Adrenal gland (tissue), 9 donors: ENCODE measurements at regions not wholly inside any gene's neighbourhood (a gene's known extent, or its start where the extent isn't known, plus 50 kb on each side); places are given as distances from the start of the nearest gene placed in this dataset.

Experiments used
- DNase-seq, 7 donors: peaks; one replicate each; pipeline ENCODE4 v3.0.0-alpha.2; 2019 to 2020
- H3K27ac ChIP-seq, 5 donors: fragments of 200-600 bp; sonication (generic) in 4 of 5; 1 replicate in 3 of 5; 2 replicates in 2 of 5; pipeline versions ENCODE4 v1.5.1 to v1.8.0; 2016 to 2020; ENCODE audit warnings: mild to moderate bottlenecking in 1 of 5
- H3K27me3 ChIP-seq: fragments of 200-600 bp; 2 replicates; pipeline ENCODE4 v1.8.0; 2021
- H3K36me3 ChIP-seq, 2 donors: fragments of 200-600 bp; replicated peaks in 1 of 2; 1 replicate in 1 of 2; 2 replicates in 1 of 2; pipeline versions ENCODE4 v1.5.1 to v1.8.0; 2018 to 2022
- H3K4me1 ChIP-seq, 2 donors: fragments of 200-600 bp; replicated peaks in 1 of 2; 1 replicate in 1 of 2; 2 replicates in 1 of 2; pipeline versions ENCODE4 v1.5.1 to v1.8.0; 2018 to 2021
- H3K4me3 ChIP-seq, 4 donors: fragments of 200-600 bp; sonication (generic) in 3 of 4; one replicate each; pipeline ENCODE4 v1.5.1; 2016 to 2018
- H3K9me3 ChIP-seq, 3 donors: fragments of 200-600 bp; sonication (generic) in 1 of 3; replicated peaks in 1 of 3; 1 replicate in 2 of 3; 2 replicates in 1 of 3; pipeline versions ENCODE4 v1.5.1 to v1.8.0; 2016 to 2021
- CTCF ChIP-seq, 6 experiments: fragments of 450-650 bp in 4 of 6; fragments of 200-600 bp in 2 of 6; sonication (generic) in 1 of 6; IDR thresholded peaks; 1 replicate in 5 of 6; 2 replicates in 1 of 6; pipeline versions ENCODE4 v1.5.1 to v1.8.0; 2016 to 2021; ENCODE audit warnings: antibody characterized with exemption in 6 of 6, mild to moderate bottlenecking in 2 of 6, moderate library complexity in 1 of 6
- POLR2A ChIP-seq, 2 donors: fragments of 450-650 bp; IDR thresholded peaks; one replicate each; pipeline ENCODE4 v1.6.1; 2017; ENCODE audit warnings: antibody characterized with exemption in 2 of 2, mild to moderate bottlenecking in 2 of 2, moderate library complexity in 1 of 2
- WGBS, 4 donors: extraction: QIAGEN DNeasy Blood & Tissue Kit in 2 of 4; methylation state at CpG; one replicate each; pipeline versions ENCODE4 v1.1.5 to v1.1.7; 2013 to 2017; 5-methylcytosine and 5-hydroxymethylcytosine counted together
- intact Hi-C, 2 donors: fragments of 100-400 bp; cut with DNase I; formaldehyde crosslinking; loops; one replicate each; pipeline versions ENCODE4 v1.14.1 to v1.15.0; 2022 to 2023
- donor health status: healthy with polysubstance abuse.
- donor health status: Bipolar disorder and iron deficiency.
- donor health status: DM: yes; HTN: yes; CAD: no.
- donor health status: DM: no; HTN: no; CAD: no.
- donor health status: DM: no; HTN: no; CAD: no.

- no peak for TF ChIP-seq POLR2A (IDR thresholded peaks at IDR 0.05)
- TF ChIP-seq CTCF (IDR thresholded peaks at IDR 0.05) = no peak
- no peaks in the 10 kb centered on the region for H3K9me3 ChIP-seq
- 63 to 77% (median 72%) methylated on average over 2 of the region's 2 CpGs for WGBS, 4 donors
- H3K36me3 ChIP-seq = no peaks in the 10 kb centered on the region
- DNase-seq = no peak
- H3K4me3 ChIP-seq = no peak overlapping the region
- intact Hi-C loops = no loop called here
- no peak overlapping the region for H3K27ac ChIP-seq
- H3K4me1 ChIP-seq = peaks cover 6 to 12% of the 10 kb centered on the region in 2 donors
- H3K27me3 ChIP-seq = no peaks in the 10 kb centered on the region
These were observed 304.1 kb downstream of the IPMK start for GRCh38 chr10:57963546-57963945.

GRCh38 chr10:57962839-57963238 lies 304.9 kb downstream of the IPMK start:
- peaks cover 6 to 12% of the 10 kb centered on the region in 2 donors for H3K4me1 ChIP-seq
- no peak for DNase-seq
- H3K4me3 ChIP-seq = no peak overlapping the region
- intact Hi-C loops = no loop called here
- no peak for TF ChIP-seq POLR2A (IDR thresholded peaks at IDR 0.05)
- TF ChIP-seq CTCF (IDR thresholded peaks at IDR 0.05) = no peak
- H3K9me3 ChIP-seq = no peaks in the 10 kb centered on the region
- no peaks in the 10 kb centered on the region for H3K36me3 ChIP-seq
- WGBS, 4 donors = 62 to 66% (median 64%) methylated on average over 3 of the region's 3 CpGs
- no peaks in the 10 kb centered on the region for H3K27me3 ChIP-seq
- H3K27ac ChIP-seq = no peak overlapping the region

- Histone ChIP-seq H3K36me3 (no peaks in the 10 kb centered on the region), H3K9me3 (no peaks in the 10 kb centered on the region), H3K27ac (no peak overlapping the region), H3K27me3 (no peaks in the 10 kb centered on the region), H3K4me1 (peaks cover 6 to 12% of the 10 kb centered on the region in 2 donors), H3K4me3 (no peak overlapping the region)
- DNase-seq = no peak
- intact Hi-C loops = no loop called here
- WGBS, 4 donors = 81 to 86% (median 85%) methylated on average over 2 of the region's 2 CpGs
- TF ChIP-seq POLR2A (IDR thresholded peaks at IDR 0.05) = no peak
- no peak for TF ChIP-seq CTCF (IDR thresholded peaks at IDR 0.05)
These were observed 306.2 kb downstream of the IPMK start for GRCh38 chr10:57961487-57961886.

GRCh38 chr10:57960406-57960805 lies 307.3 kb downstream of the IPMK start:
- Histone ChIP-seq H3K4me3 (no peak overlapping the region), H3K9me3 (no peaks in the 10 kb centered on the region), H3K27me3 (no peaks in the 10 kb centered on the region), H3K27ac (peak overlapping the region in 2 of 5 donors; percentile 26 to 28), H3K4me1 (peaks cover 6 to 12% of the 10 kb centered on the region in 2 donors), H3K36me3 (no peaks in the 10 kb centered on the region)
- no peak for DNase-seq
- WGBS, 4 donors = 58 to 77% (median 69%) methylated on average over 3 of the region's 3 CpGs
- TF ChIP-seq POLR2A (IDR thresholded peaks at IDR 0.05) = no peak
- TF ChIP-seq CTCF (IDR thresholded peaks at IDR 0.05) = no peak
- intact Hi-C loops = no loop called here
